K562 (cell line): ENCODE measurements at regions not wholly inside any gene's neighbourhood (a gene's known extent, or its start where the extent isn't known, plus 50 kb on each side); places are given as distances from the start of the nearest gene placed in this dataset.

Experiments used
- RAD21 ChIP-seq, 2 experiments: fragments of 250-450 bp in 1 of 2; fragments of 450-650 bp in 1 of 2; sonication (Bioruptor Pico) in 1 of 2; formaldehyde crosslinking in 1 of 2; IDR thresholded peaks in 1 of 2; conservative IDR thresholded peaks in 1 of 2; 2 replicates each; pipeline versions ENCODE4 v1.4.0 to v1.8.0; 2020 to 2022; ENCODE audit warnings: mild to moderate bottlenecking in 2 of 2, moderate library complexity in 1 of 2
- REST ChIP-seq, 2 experiments: fragments of 450-650 bp; formaldehyde crosslinking in 1 of 2; IDR thresholded peaks; 2 replicates each; pipeline versions ENCODE4 v1.4.0 to v1.6.1; 2014 to 2020; ENCODE audit warnings: mild to moderate bottlenecking in 2 of 2, borderline replicate concordance in 1 of 2, low read depth in 1 of 2

GRCh38 chr7:106178593-106179134, 66.6 kb upstream of the SYPL1 start (continued):
- peak; percentile 64 for TF ChIP-seq REST (IDR thresholded peaks at IDR 0.05; ENCODE audit: borderline replicate concordance)
- no peak for TF ChIP-seq REST (CRISPR knock-in tag; IDR thresholded peaks at IDR 0.05; ENCODE audit: low read depth)
- peak; percentile 68 to 81 for TF ChIP-seq RAD21 (CRISPR knock-in tag; conservative IDR thresholded peaks at IDR 0.05 in 1 of 2, IDR thresholded peaks at IDR 0.05 in 1 of 2)
